ENCODE measurements at regions not wholly inside any gene's neighbourhood (a gene's known extent, or its start where the extent isn't known, plus 50 kb on each side); places are given as distances from the start of the nearest gene placed in this dataset.

GRCh38 chr5:101206534-101206933 lies 303.5 kb upstream of the ST8SIA4 start:
- no peak for TF ChIP-seq CTCF (IDR thresholded peaks at IDR 0.05; ENCODE audit: low read length)
- no peak for TF ChIP-seq EZH2 (optimal IDR thresholded peaks at IDR 0.05; ENCODE audit: low read depth, low read length)
- TF ChIP-seq EZH2phosphoT487 (IDR thresholded peaks at IDR 0.05; ENCODE audit: low read length): no peak
